ENCODE measurements at regions not wholly inside any gene's neighbourhood (a gene's known extent, or its start where the extent isn't known, plus 50 kb on each side); places are given as distances from the start of the nearest gene placed in this dataset.
"Not testable (repeated sequence)": the region's sequence is repeated elsewhere in the genome, so short reads cannot be mapped to it uniquely, and the experiment has no call there.

- DNase-seq (ENCODE audit: low read depth) = no peak
Observed at GRCh38 chr7:130957137-130957513, 223.1 kb upstream of the KLF14 start.

GRCh38 chr7:130957722-130958435 lies 223.9 kb upstream of the KLF14 start:
- not testable (repeated sequence) for H3K4me3 ChIP-seq (ENCODE audit: low read depth, low read length); DNase-seq (ENCODE audit: low read depth)

More at GRCh38 chr7:130957137-130957513, 223.1 kb upstream of the KLF14 start:
- no peak for TF ChIP-seq CTCF (conservative IDR thresholded peaks at IDR 0.05; ENCODE audit: low read depth, low read length)
- H3K4me3 ChIP-seq (ENCODE audit: low read depth, low read length) = no peak overlapping the region

- DNase-seq (ENCODE audit: low read depth) = no peak
- no peak overlapping the region for H3K4me3 ChIP-seq (ENCODE audit: low read depth, low read length)
- TF ChIP-seq CTCF (conservative IDR thresholded peaks at IDR 0.05; ENCODE audit: low read depth, low read length) = no peak
Observed at GRCh38 chr7:130958846-130959245, 224.8 kb upstream of the KLF14 start.

- peak; percentile 57 for TF ChIP-seq CTCF (conservative IDR thresholded peaks at IDR 0.05; ENCODE audit: low read depth, low read length)
Observed at GRCh38 chr7:130959743-130960207, 225.8 kb upstream of the KLF14 start.

GRCh38 chr7:130960208-130960988 lies 226.4 kb upstream of the KLF14 start:
- H3K4me3 ChIP-seq (ENCODE audit: low read depth, low read length) = peak overlapping the region; percentile 7
- DNase-seq (ENCODE audit: low read depth) = peak; percentile 98
- TF ChIP-seq CTCF (conservative IDR thresholded peaks at IDR 0.05; ENCODE audit: low read depth, low read length) = no peak

More at GRCh38 chr7:130959743-130960207, 225.8 kb upstream of the KLF14 start:
- DNase-seq (ENCODE audit: low read depth) = peak; percentile 76
- no peak overlapping the region for H3K4me3 ChIP-seq (ENCODE audit: low read depth, low read length)

- no peak for TF ChIP-seq CTCF (conservative IDR thresholded peaks at IDR 0.05; ENCODE audit: low read depth, low read length)
- H3K4me3 ChIP-seq (ENCODE audit: low read depth, low read length) = no peak overlapping the region
- peak; percentile 48 for DNase-seq (ENCODE audit: low read depth)
Observed at GRCh38 chr7:130961128-130961601, 227.2 kb upstream of the KLF14 start.

GRCh38 chr7:130962109-130962508 lies 228.1 kb upstream of the KLF14 start:
- no peak for TF ChIP-seq CTCF (conservative IDR thresholded peaks at IDR 0.05; ENCODE audit: low read depth, low read length)
- no peak for DNase-seq (ENCODE audit: low read depth)
- no peak overlapping the region for H3K4me3 ChIP-seq (ENCODE audit: low read depth, low read length)
